ENCODE measurements at regions not wholly inside any gene's neighbourhood (a gene's known extent, or its start where the extent isn't known, plus 50 kb on each side); places are given as distances from the start of the nearest gene placed in this dataset.

GRCh38 chr7:131943211-131943610 is 386.8 kb upstream of the PODXL start:
- Mint-ChIP-seq H3K27ac (no peak overlapping the region), H3K9me3 (peaks cover 7% of the 10 kb centered on the region), H3K27me3 (ENCODE audit: insufficient read depth, low read depth) (peaks cover 27% of the 10 kb centered on the region), H3K4me1 (peaks cover 6% of the 10 kb centered on the region), H3K4me3 (no peak overlapping the region), H3K36me3 (no peaks in the 10 kb centered on the region)
- Histone ChIP-seq H3K4me2 (no peak overlapping the region), H3K79me2 (ENCODE audit: low read depth) (no peaks in the 10 kb centered on the region), H3K27ac (no peak overlapping the region), H3K9me3 (ENCODE audit: low read depth) (no peaks in the 10 kb centered on the region), H3K9ac (no peak overlapping the region), H4K20me1 (ENCODE audit: low read depth) (no peaks in the 10 kb centered on the region), H3K36me3 (no peaks in the 10 kb centered on the region), H2AFZ (replicated peaks) (no peak overlapping the region), H3K4me1 (peaks cover 2% of the 10 kb centered on the region), H3K27me3 (peaks cover 44% of the 10 kb centered on the region), H3F3A (ENCODE audit: low read depth) (no peaks in the 10 kb centered on the region), H3K4me3 (no peak overlapping the region)
- no peak for DNase-seq (ENCODE audit: low spot score)
- no peak for TF ChIP-seq EZH2phosphoT487 (IDR thresholded peaks at IDR 0.05)
- TF ChIP-seq, protein P1, sequence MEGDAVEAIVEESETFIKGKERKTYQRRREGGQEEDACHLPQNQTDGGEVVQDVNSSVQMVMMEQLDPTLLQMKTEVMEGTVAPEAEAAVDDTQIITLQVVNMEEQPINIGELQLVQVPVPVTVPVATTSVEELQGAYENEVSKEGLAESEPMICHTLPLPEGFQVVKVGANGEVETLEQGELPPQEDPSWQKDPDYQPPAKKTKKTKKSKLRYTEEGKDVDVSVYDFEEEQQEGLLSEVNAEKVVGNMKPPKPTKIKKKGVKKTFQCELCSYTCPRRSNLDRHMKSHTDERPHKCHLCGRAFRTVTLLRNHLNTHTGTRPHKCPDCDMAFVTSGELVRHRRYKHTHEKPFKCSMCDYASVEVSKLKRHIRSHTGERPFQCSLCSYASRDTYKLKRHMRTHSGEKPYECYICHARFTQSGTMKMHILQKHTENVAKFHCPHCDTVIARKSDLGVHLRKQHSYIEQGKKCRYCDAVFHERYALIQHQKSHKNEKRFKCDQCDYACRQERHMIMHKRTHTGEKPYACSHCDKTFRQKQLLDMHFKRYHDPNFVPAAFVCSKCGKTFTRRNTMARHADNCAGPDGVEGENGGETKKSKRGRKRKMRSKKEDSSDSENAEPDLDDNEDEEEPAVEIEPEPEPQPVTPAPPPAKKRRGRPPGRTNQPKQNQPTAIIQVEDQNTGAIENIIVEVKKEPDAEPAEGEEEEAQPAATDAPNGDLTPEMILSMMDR (IDR thresholded peaks at IDR 0.05): no peak
- no peak for TF ChIP-seq EZH2 (IDR thresholded peaks at IDR 0.05)

DNA sequence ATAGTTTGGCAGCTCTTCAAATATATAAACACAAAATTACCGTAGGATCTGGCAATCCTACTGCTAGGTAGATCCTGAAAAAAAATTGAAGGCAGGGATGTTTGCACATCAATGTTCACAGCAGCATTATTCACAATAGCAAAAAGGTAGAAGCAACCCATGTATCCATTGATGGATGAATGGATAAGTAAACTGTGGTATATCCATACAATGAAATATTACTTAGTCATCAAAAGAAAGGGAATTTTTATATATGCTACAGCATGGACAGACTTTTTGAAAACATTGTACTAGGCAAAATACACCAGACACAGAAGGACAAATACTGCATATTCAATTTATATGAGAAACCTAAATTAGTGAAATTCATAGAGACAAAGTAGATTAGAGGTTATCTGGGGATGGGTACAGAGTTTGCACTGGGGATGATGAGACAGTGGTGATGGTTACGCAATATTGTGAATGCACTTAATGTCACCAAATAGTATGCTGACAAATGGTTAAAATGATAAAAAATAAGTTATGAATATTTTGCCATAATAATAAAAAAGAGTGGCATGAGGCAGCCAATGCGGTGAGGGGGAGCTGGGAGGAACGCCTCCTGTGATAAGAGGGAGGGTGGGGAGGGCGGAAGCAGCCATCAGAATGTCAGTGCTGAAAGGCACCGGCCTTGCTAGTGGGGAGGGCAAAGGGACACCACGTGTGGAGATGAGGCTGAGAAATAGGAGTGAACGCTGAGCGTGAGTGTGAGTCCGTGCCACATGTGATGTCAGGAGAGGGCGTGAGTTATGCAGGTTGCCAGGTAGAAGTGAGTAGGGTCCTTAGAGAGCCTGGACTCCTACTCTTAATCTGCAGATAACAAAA is 386.1 kb upstream of the PODXL start:
- peaks cover 25% of the 10 kb centered on the region for H3K27me3 Mint-ChIP-seq (ENCODE audit: insufficient read depth, low read depth)
- H3K4me1 ChIP-seq: no peaks in the 10 kb centered on the region

GRCh38 chr7:131941291-131941690 is 384.9 kb upstream of the PODXL start:
- Histone ChIP-seq H2AFZ (replicated peaks) (no peak overlapping the region), H3K9ac (no peak overlapping the region), H4K20me1 (ENCODE audit: low read depth) (no peaks in the 10 kb centered on the region), H3K4me3 (no peak overlapping the region), H3K79me2 (ENCODE audit: low read depth) (no peaks in the 10 kb centered on the region), H3K27me3 (peaks cover 31% of the 10 kb centered on the region), H3F3A (ENCODE audit: low read depth) (no peaks in the 10 kb centered on the region), H3K4me2 (no peak overlapping the region), H3K36me3 (no peaks in the 10 kb centered on the region), H3K4me1 (no peaks in the 10 kb centered on the region), H3K27ac (no peak overlapping the region), H3K9me3 (ENCODE audit: low read depth) (no peaks in the 10 kb centered on the region)
- Mint-ChIP-seq H3K4me3 (no peak overlapping the region), H3K36me3 (no peaks in the 10 kb centered on the region), H3K4me1 (peaks cover 2% of the 10 kb centered on the region), H3K27ac (no peak overlapping the region), H3K27me3 (ENCODE audit: insufficient read depth, low read depth) (peaks cover 20% of the 10 kb centered on the region), H3K9me3 (peaks cover 7% of the 10 kb centered on the region)
- TF ChIP-seq, protein P1 (IDR thresholded peaks at IDR 0.05): no peak
- TF ChIP-seq EZH2 (IDR thresholded peaks at IDR 0.05) (no peak), EZH2phosphoT487 (IDR thresholded peaks at IDR 0.05) (no peak)
- no peak for DNase-seq (ENCODE audit: low spot score)

More for the DNA sequence above, 386.1 kb upstream of the PODXL start:
- Histone ChIP-seq H3K4me3 (no peak overlapping the region), H3K9ac (no peak overlapping the region), H3K4me2 (no peak overlapping the region), H3F3A (ENCODE audit: low read depth) (no peaks in the 10 kb centered on the region), H3K79me2 (ENCODE audit: low read depth) (no peaks in the 10 kb centered on the region), H3K27ac (no peak overlapping the region), H2AFZ (replicated peaks) (no peak overlapping the region), H3K9me3 (ENCODE audit: low read depth) (no peaks in the 10 kb centered on the region), H4K20me1 (ENCODE audit: low read depth) (no peaks in the 10 kb centered on the region), H3K27me3 (peaks cover 39% of the 10 kb centered on the region), H3K36me3 (no peaks in the 10 kb centered on the region)
- no peak for DNase-seq (ENCODE audit: low spot score)
- no peak for TF ChIP-seq EZH2 (IDR thresholded peaks at IDR 0.05)
- TF ChIP-seq, protein P1 (IDR thresholded peaks at IDR 0.05): no peak
- no peak for TF ChIP-seq EZH2phosphoT487 (IDR thresholded peaks at IDR 0.05)
- Mint-ChIP-seq H3K4me1 (peaks cover 2% of the 10 kb centered on the region), H3K36me3 (no peaks in the 10 kb centered on the region), H3K9me3 (peaks cover 7% of the 10 kb centered on the region), H3K4me3 (no peak overlapping the region), H3K27ac (no peak overlapping the region)
